ENCODE measurements at regions not wholly inside any gene's neighbourhood (a gene's known extent, or its start where the extent isn't known, plus 50 kb on each side); places are given as distances from the start of the nearest gene placed in this dataset.

GRCh38 chr9:86626802-86627201, 272.6 kb upstream of the TUT7 start:
- no peak for TF ChIP-seq CTCF (conservative IDR thresholded peaks at IDR 0.05)
- TF ChIP-seq EZH2 (IDR thresholded peaks at IDR 0.05; ENCODE audit: low read depth) = no peak

Measured in PC-9 (cell line).